GM18519 (cell line): ENCODE measurements at regions not wholly inside any gene's neighbourhood (a gene's known extent, or its start where the extent isn't known, plus 50 kb on each side); places are given as distances from the start of the nearest gene placed in this dataset.
A peak's percentile ranks its signal among the peaks of the same experiment; 100 is the strongest.

Experiments used
- ATAC-seq: cut with Tn5 transposase; IDR thresholded peaks from one replicate; pipeline ENCODE4 v1.9.1; 2021; ENCODE audit warnings: mild to moderate bottlenecking, moderate library complexity; ENCODE audit not compliant: unreplicated experiment, low FRiP score

GRCh38 chr2:23299476-23300195, 85.3 kb upstream of the KLHL29 start:
- ATAC-seq = no peak

DNA sequence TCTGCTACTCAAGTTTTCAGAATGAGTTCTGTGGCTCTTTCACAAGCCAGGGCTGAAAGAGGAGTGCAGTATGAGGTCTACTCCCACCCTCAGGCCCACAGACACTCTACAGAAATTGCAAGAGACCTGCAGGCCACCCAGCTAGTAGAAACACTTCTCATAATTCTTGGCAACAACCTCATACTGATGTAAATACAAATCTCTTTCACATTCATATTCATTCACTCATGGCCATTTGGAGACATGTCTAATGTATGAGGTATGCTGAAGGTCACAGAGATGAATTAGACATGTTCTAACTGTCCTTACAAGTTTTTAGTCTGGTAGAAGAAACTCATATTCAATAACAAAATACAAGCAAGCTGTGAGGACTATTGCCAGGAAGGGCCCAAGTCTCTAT, 83.8 kb upstream of the KLHL29 start:
- no peak for ATAC-seq

DNA sequence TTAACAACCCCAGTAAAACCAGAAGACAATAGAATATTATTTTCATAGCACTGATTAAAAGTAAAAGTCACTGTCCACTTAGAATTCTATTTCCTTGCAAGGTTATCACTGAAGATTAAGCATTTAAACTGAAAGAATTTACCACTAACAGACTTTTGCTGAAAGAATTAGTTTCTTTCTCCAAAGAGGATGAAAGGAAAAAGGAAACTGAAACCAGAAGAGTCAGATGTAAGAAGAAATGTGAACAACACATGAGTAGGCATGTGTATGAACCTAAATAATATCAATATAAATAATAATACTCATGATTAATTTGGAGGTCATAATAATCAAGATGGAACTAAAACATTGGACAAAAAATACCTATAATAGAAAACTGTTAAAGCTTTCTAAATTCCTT, 82.4 kb upstream of the KLHL29 start:
- ATAC-seq = no peak

DNA sequence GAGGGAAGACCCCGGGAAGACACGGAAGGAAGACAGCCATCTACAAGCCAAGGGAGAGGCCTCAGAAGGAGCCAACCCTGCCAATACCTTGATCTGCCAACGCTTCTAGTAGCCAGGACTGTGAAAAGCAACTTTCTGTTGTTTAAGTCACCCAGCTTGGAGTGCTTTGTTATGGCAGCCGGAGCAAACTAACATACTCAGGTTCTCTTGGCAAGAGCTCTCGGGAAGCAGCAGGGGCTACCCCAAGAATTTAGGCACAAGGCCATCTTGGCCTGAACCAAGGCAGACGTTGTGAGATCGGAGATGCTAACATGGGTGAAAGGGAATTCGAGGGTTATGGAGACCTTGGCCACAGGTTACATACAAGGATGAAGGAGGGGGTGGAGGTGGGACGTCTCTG, 78.6 kb upstream of the KLHL29 start:
- ATAC-seq = no peak

- ATAC-seq = no peak
Observed at GRCh38 chr2:23311186-23311585, 73.8 kb upstream of the KLHL29 start.

DNA sequence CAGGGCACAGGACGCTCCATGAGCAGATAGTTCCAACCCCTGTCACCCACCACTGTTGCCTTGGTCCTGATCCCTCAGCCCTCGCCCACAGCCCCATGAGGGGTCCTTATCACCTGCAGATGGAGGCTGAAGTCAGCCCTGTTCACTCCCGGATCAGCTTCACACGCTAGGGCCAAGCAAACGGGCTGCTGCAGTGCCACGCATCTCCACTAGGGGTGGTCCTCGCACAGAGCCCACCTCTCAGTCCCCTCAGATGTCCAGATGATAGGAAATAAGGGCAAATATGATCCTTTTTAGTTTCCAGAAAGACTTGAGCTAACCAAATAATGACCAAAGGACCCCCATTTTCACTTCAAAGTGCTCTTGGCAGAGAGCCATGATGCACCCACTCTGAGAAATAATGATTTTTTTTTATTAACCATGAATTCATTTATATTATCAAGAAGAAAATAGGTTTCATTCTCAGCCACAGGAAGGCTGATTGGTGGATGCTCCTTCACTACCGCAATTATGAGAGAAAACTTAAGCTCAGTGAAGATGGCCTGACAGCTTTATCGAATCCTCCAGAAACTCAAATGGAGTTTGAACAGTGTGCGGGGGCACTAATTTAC, 71.9 kb upstream of the KLHL29 start:
- ATAC-seq = peak; percentile 74

- ATAC-seq = no peak
Observed at GRCh38 chr2:23314687-23315086, 70.3 kb upstream of the KLHL29 start.

GRCh38 chr2:23320058-23320457, 64.9 kb upstream of the KLHL29 start:
- ATAC-seq = no peak

- no peak for ATAC-seq
Observed at GRCh38 chr2:23321751-23322150, 63.2 kb upstream of the KLHL29 start.

- no peak for ATAC-seq
Observed at GRCh38 chr2:23322567-23323197, 62.3 kb upstream of the KLHL29 start.

DNA sequence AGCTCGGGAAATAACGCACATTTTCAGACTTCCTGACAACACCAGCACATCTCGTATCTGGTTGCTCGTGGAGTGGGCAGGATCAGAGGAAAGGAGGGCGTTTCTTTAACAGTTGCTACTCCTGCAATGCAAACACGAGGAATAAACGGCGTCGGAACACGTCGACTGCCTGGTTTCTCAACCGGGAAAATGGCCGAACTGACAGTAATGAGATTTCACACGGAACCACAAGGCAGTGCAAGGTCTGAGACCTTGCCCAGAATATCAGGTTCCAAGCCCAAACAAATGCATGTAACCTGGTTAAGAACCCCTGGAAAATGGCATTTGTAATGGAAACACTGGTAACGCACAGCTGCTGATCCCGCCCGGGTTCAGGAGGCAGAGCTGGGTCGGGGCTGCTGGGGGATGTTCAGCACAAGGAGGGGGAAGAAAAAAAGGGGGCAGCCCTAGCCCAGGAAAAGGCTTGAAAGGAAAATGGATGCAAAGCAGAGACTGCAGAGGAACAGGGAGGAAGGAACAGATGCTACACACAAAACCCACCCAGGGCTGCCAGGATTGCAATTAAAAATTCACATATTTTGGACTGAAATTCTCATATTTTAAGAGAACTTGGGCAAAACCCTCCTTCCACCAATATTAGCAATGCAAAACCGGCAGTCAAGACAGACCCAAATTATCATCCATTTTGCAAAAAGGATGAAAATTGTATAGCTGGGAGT, 61.6 kb upstream of the KLHL29 start:
- no peak for ATAC-seq

- no peak for ATAC-seq
Observed at GRCh38 chr2:23323917-23324680, 60.9 kb upstream of the KLHL29 start.

DNA sequence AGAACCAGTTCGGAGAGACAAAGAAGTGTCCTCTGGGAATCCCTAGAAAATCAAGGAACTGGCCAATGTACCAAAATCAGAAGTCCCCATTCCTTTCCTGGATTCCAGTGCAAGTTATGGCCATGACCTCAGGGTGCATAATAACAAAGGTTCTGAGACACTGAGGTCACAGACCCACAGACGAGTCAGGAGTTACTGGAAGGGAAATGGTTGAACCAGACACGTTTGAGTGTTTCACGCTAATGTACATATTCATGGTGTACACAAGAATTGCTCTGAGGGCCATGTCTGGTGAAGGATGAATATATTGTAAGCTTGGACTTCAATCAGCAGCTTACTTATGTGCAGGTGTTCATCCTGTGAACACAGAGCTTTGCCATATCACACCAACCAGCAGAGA, 58.6 kb upstream of the KLHL29 start:
- no peak for ATAC-seq

DNA sequence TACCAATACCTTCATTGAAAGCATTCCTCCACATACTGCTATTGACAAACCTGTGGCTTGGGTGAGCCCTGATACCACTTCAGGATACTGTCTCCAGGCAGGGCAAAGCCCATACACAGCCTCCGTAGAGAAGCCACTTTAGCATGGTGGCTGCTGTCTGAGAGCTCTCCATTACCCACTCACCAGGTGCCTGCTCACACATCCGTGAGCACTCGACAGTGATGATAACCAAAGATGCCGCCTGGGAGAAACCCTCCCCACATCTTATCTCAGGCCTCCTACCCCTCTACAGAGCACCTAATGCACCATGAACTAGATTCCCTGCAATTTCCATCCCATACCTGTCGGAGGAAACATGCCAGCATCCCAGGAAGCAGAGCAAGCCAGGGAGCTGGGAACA, 57.6 kb upstream of the KLHL29 start:
- ATAC-seq = no peak

GRCh38 chr2:23327887-23328286, 57.1 kb upstream of the KLHL29 start:
- no peak for ATAC-seq

GRCh38 chr2:23330214-23330613, 54.8 kb upstream of the KLHL29 start:
- ATAC-seq = no peak
